ENCODE measurements at regions not wholly inside any gene's neighbourhood (a gene's known extent, or its start where the extent isn't known, plus 50 kb on each side); places are given as distances from the start of the nearest gene placed in this dataset.

GRCh38 chr11:19661827-19662226, 50.8 kb upstream of the NAV2 start:
- DNase-seq (ENCODE audit: low read depth), result no peak

GRCh38 chr11:19660076-19660475, 52.6 kb upstream of the NAV2 start:
- no peak for DNase-seq (ENCODE audit: low read depth)

DNA sequence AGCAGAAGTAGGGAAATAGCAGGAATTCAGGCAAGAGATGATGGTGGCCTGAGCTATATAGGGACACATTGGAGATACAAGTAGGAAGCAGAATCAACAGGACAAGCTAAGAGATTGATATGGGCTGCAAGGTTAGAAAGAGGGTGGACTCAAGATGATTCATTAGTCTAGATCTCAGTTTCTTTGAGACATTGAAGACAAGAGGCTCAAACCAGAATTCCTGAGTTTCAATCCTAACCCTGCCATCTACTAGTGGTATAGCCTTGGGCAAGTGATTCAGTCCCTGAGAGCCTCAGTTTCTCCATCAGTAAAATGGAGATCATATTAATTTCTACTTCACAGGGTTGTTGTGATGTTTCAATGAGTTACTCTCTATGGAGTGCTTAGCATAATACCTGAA, 53.1 kb upstream of the NAV2 start:
- no peak for DNase-seq (ENCODE audit: low read depth)

- DNase-seq (ENCODE audit: low read depth), result no peak
Measured at GRCh38 chr11:19658344-19658743, 54.3 kb upstream of the NAV2 start.

DNA sequence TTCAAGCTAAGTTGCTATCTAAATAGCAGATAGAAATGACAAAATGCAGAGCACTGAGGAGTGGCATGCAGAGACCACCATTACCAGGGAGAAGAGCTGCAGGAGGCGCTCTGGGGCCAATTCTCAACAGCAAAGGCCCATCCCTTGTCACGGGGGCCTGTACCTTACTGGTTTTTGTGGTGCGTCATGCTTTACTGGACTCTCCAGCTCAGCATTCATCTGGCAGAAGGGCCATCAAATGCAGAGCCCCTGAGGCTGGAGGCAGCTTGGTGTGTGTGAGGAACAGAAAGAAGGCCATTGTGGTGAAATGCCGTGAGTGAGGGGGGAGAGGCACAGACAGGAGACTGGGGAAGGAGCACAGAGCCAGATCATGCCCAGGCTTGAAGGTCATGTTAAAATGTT, 56.5 kb upstream of the NAV2 start:
- DNase-seq (ENCODE audit: low read depth), result no peak

DNA sequence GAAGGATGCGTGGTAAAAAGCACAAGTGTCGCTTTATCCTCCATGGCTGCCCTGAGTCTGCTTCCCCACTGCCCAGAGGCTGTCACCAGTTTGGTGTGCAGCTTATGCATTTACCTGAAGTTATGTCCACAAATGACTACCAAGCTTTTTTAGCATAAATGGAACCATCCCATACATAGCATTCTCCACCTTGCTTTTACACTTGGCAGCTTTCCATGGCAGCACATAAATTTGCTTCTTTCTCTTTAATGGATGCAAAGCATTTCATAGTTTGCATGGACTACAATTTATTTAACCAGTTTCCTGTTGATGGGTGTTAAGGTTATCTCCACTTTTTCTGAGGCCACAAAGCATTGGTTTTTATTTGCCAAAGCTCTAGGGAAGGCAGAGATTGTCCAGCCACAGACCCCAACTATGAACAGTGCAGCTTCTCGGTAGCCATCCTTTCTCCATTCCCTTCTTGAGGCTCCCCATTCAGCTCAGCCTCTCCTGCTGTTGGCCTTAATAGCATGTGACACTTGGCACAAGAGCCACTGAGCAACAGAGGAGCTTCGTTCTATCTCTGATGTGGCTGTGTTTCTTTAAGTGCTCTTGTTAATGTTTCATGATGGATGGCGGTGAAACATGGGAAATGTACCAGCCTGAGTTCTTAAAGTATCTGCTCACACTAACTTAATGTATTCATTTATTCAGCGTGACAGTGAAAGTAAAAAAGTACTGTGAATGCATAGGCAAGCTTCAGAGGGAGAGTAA, 59.8 kb upstream of the NAV2 start:
- DNase-seq (ENCODE audit: low read depth), result no peak

GRCh38 chr11:19651653-19652052, 61.0 kb upstream of the NAV2 start:
- no peak for DNase-seq (ENCODE audit: low read depth)

DNA sequence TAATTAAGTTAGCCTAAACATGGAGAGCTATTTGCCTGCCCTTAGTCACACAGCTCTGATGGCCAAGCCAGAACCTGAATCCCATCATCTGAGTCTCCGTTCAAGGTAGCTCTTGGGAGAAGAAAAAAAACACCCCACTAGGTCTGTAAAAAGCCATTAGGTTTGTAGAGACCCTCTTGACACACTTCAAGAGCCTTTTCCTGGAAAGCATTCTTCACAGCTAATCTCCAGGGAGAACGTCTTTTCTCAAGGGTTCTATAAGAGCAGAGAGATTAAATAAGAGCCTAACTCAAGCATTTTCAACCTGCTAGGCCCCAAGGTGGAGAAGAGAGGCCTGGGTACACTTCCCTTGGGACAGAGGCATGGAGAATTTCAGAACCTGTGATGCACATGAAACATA, 61.6 kb upstream of the NAV2 start:
- DNase-seq (ENCODE audit: low read depth), result no peak

DNA sequence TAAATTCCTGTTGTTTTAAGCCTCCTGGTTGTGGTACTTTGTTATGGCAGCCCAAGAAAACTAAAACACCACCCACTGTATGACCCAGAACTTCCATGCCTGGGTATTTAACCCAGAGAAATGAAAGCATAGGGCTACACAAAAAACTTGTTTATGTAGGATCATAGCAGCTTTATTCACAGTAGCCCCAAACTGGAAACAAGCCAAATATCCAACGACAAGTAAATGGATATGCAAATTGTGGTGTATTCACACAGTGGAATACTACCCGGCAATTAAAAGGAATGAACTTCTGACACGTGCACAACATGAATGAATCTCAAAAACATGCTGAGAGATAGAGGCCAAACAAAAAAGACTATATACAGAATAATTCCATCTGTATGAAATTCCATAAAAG, 62.2 kb upstream of the NAV2 start:
- no peak for DNase-seq (ENCODE audit: low read depth)

- no peak for DNase-seq (ENCODE audit: low read depth)
Measured at GRCh38 chr11:19649751-19650150, 62.9 kb upstream of the NAV2 start.

- no peak for DNase-seq (ENCODE audit: low read depth)
Measured at GRCh38 chr11:19648321-19648720, 64.3 kb upstream of the NAV2 start.

DNA sequence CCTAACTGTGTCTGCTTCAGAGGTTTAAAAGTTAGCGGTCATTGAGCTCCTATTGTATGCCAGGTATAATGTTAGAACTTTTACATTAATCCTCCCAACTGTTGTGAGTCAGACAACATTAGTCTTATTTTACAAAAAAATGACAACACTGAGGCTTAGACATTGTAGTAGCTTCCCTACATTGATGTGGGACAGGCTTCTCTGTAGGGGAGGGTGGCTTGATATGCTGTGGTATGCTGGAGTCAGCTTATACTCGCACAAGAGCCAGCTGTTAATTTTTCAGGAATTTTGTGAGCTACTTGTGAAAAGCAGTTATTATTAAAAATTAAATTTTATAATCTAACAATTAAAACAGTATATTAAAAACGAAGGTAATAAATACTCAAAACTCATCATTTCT, 64.8 kb upstream of the NAV2 start:
- no peak for DNase-seq (ENCODE audit: low read depth)

- no peak for DNase-seq (ENCODE audit: low read depth)
Measured at GRCh38 chr11:19646921-19647320, 65.7 kb upstream of the NAV2 start.

DNA sequence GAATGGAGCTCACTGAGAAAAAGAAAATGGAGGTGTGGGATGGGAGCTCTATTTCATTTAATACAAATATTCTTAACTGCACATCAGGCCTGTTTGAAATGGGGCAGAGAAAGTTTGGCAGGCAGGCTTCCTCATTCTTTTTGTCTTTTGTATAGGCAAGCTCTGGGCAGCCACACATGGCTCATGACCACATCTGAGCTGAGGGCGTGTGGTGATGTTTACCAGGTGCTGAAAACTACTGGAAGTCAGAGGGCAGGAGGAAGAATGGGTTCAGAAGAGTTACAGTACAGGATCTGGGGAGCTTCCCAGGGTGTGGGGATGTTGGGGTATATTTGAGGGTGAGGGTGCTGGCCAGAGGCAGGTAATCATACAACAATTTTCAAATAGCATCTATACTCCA, 66.3 kb upstream of the NAV2 start:
- DNase-seq (ENCODE audit: low read depth), result no peak

DNA sequence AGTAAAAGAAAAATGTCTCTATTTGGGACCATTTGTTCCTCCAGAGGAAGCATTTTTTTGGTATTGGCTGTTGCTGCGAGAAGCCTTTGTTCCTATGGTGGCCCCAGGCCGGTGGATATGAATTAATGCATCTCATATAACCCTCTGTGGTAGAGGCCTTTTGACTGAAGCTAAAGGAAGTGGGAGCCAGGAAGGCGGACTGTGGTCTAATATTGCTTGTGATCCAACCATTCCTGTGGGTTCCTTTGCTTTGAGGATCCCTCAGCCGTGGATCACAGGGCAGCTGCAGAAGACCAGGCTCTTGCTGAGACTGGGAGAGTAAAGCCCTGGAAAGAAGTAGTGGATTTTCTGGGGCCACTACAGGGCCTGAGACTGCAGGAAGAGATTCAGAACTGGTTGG, 68.3 kb upstream of the NAV2 start:
- DNase-seq (ENCODE audit: low read depth), result no peak

DNA sequence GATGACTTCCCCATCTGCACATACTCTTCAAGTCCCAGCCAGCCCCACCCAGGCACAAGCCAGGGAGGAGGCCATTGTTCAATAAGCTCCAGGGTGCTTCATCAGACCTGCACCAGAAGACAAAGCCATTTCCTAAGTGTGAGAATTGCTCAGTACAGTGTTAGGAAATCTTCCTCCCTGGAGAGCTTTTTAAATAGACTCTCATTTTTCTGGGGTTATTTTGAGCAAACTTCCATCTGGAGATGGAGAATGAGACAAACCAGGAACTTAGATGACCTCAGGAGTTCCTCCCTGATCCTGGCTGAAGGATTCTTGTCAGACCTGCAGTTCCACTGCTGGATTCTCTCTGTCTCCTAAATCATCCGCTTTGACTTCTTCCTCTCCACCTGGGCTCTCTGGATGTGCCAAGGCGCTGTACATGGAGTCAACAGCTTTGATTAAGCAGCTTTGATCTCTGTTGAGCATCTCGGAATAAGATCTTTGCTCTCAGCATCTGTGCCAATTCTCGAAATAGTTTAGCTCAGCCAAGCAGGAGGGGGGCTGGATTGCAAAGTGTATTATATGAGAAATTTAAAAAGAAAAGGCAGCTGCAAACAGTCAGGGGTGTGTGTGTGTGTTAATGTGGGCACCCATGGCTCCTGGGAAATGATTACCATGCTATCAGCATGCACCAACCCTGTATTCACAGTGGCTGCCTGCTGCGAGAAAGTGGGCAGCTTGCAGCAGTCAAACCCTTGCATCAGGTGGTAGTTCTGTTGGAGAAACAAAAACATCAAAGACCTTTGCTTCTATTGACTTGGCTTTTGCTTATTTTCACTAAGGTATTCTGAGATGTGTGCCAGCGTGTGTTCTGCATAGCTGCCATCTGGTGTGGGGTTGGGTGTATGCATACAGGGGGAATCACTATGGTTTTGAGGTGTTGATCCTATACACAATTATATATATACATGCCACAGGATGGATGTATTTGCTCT, 70.2 kb upstream of the NAV2 start:
- DNase-seq (ENCODE audit: low read depth), result no peak

GRCh38 chr11:19639603-19640105, 73.0 kb upstream of the NAV2 start:
- no peak for DNase-seq (ENCODE audit: low read depth)

DNA sequence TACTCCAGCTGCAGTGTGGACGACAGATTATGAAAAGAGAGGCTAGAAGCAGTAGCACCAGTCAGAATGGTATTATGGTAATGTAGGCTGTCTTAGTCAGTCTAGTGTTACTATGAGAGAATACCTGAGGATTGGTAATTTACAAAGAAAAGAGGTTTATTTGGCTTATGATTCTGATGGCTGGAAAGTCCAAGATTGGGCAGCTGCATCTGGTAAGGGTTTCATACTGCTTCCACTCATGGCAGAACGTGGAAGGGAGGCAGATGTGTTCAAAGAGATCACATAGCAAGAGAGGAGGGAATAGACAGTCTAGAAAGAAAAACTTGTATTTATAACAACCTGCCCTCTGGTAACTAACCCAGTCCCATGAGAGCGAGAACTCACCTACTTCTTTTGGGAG, 77.3 kb upstream of the NAV2 start:
- DNase-seq (ENCODE audit: low read depth), result no peak

DNA sequence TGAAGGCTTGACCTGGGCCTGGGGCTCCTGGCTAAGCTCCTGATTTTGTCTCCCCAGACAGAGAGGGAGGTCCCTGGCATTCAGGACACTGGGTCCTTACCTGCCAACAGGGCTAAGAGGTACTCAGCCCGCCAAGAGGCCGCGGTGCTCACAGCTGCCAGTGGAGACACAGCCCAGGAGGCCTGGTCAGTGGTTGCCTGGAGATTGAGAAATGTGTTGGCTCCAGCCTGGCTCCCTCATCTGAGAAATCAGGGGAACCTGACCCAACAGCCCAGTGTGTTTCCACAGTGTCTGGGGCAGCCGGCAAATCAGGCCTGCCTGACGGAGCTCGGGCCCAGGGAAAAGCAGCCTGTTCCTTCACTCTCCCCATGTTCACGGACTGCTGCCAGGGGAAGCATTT, 79.4 kb upstream of the NAV2 start:
- DNase-seq (ENCODE audit: low read depth), result no peak

- DNase-seq (ENCODE audit: low read depth), result no peak
Measured at GRCh38 chr11:19632499-19632834, 80.2 kb upstream of the NAV2 start.

GRCh38 chr11:19631712-19632498, 80.7 kb upstream of the NAV2 start:
- no peak for DNase-seq (ENCODE audit: low read depth)

GRCh38 chr11:19628018-19628417, 84.6 kb upstream of the NAV2 start:
- DNase-seq (ENCODE audit: low read depth), result no peak

- DNase-seq (ENCODE audit: low read depth), result no peak
Measured at GRCh38 chr11:19627566-19627965, 85.1 kb upstream of the NAV2 start.

All from activated gamma-delta T cell treated with anti-CD3 and anti-CD28 coated beads, Interleukin-2, amount 50 U/mL, for 16 hours (primary cell).